Stomach (tissue), 4 donors: ENCODE measurements at regions not wholly inside any gene's neighbourhood (a gene's known extent, or its start where the extent isn't known, plus 50 kb on each side); places are given as distances from the start of the nearest gene placed in this dataset.

Source experiments
- POLR2A ChIP-seq, 4 donors: fragments of 450-650 bp; IDR thresholded peaks; one replicate each; pipeline ENCODE4 v1.6.1; 2016; ENCODE audit warnings: antibody characterized with exemption in 4 of 4, control low read depth in 2 of 4, mild to moderate bottlenecking in 1 of 4, moderate library complexity in 1 of 4
- POLR2AphosphoS5 ChIP-seq, 3 donors: sonication (generic); formaldehyde crosslinking; IDR thresholded peaks; one replicate each; pipeline ENCODE4 v1.6.1; 2016; ENCODE audit warnings: antibody characterized with exemption in 3 of 3
- TF ChIP-seq, protein P1 (sequence below), 7 experiments: fragments of 450-650 bp in 4 of 7; fragments of 200-600 bp in 3 of 7; sonication (generic) in 3 of 7; IDR thresholded peaks; one replicate each; pipeline ENCODE4 v1.5.1; 2016 to 2019; ENCODE audit warnings: antibody characterized with exemption in 7 of 7, control low read depth in 2 of 7, mild to moderate bottlenecking in 1 of 7

DNA sequence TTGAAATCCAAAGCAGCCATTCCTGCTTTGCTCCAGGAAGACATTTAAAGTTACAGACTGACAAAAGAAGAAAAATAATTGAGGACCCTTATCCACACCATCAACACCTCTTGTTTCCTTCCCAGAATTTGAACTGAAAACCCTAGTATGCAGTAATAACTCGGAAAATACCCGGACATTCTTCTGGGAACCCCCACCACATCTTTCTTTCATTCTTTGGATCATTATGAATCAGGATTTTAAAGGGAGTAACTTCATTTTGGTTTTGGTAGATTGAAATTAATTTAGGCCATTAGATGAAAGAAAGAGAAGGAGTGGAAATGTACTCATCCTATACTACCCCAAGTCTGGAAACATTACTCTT, 213.8 kb upstream of the MARCKS start:
- TF ChIP-seq, protein P1, sequence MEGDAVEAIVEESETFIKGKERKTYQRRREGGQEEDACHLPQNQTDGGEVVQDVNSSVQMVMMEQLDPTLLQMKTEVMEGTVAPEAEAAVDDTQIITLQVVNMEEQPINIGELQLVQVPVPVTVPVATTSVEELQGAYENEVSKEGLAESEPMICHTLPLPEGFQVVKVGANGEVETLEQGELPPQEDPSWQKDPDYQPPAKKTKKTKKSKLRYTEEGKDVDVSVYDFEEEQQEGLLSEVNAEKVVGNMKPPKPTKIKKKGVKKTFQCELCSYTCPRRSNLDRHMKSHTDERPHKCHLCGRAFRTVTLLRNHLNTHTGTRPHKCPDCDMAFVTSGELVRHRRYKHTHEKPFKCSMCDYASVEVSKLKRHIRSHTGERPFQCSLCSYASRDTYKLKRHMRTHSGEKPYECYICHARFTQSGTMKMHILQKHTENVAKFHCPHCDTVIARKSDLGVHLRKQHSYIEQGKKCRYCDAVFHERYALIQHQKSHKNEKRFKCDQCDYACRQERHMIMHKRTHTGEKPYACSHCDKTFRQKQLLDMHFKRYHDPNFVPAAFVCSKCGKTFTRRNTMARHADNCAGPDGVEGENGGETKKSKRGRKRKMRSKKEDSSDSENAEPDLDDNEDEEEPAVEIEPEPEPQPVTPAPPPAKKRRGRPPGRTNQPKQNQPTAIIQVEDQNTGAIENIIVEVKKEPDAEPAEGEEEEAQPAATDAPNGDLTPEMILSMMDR (IDR thresholded peaks at IDR 0.05) = no peak
- no peak for TF ChIP-seq POLR2AphosphoS5 (IDR thresholded peaks at IDR 0.05)
- TF ChIP-seq POLR2A (IDR thresholded peaks at IDR 0.05) = no peak
